ENCODE measurements at regions not wholly inside any gene's neighbourhood (a gene's known extent, or its start where the extent isn't known, plus 50 kb on each side); places are given as distances from the start of the nearest gene placed in this dataset.

DNA sequence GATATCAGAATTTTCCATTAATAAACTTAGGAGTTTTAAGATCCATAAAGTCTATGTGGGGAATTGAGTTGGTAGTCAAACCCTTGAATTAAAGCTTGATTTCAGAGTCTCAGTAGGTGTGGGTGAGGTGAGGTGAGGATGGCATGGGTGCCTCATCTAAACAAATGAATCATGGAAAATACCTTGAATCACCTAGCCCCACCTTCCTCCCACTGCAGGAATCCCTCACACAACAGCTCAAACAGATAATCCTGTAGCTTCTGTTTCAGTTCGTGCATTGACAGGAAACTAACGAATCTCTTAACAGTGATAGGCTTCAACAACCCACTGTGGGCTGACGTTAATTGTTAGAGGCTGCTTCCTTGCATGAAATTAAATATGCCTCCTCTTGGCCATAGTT lies 185.0 kb downstream of the SREK1 start:
- H3K27ac ChIP-seq, result no peak overlapping the region
- peak; percentile 78 for DNase-seq (ENCODE audit: low spot score)
- POLR2A ChIA-PET (ENCODE audit: low non-redundant PET), result no interaction called here
- CTCF ChIA-PET, result interaction anchor here (1.3 kb wide), 1 partner anchor 23 kb away, joined by 7 read pairs; no protein-coding TSS in a partner anchor
- TF ChIP-seq, protein P1, sequence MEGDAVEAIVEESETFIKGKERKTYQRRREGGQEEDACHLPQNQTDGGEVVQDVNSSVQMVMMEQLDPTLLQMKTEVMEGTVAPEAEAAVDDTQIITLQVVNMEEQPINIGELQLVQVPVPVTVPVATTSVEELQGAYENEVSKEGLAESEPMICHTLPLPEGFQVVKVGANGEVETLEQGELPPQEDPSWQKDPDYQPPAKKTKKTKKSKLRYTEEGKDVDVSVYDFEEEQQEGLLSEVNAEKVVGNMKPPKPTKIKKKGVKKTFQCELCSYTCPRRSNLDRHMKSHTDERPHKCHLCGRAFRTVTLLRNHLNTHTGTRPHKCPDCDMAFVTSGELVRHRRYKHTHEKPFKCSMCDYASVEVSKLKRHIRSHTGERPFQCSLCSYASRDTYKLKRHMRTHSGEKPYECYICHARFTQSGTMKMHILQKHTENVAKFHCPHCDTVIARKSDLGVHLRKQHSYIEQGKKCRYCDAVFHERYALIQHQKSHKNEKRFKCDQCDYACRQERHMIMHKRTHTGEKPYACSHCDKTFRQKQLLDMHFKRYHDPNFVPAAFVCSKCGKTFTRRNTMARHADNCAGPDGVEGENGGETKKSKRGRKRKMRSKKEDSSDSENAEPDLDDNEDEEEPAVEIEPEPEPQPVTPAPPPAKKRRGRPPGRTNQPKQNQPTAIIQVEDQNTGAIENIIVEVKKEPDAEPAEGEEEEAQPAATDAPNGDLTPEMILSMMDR (conservative IDR thresholded peaks at IDR 0.05; ENCODE audit: low read depth), result no peak

DNA sequence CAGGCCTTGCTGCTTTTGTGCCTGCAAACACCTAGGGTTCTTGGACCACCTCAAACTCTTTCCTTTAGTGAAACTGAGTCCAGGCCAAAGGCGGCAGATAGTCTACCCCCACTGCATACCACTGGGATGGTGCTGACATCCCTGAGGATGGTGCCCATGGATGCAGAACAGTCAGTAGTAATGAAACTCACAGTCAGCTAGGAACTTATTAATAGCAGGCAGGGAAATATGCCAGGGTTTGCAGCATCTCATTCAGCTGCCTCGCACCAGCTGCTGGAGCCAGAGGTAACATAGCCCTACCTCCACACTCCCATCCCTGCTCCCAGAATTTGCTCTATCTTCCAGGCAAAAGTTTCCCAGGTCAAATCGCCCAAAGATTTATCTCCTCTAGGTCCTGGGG lies 189.1 kb downstream of the SREK1 start:
- no peak for DNase-seq (ENCODE audit: low spot score)
- ChIA-PET CTCF (interaction anchor here (0.5 to 0.8 kb wide), 2 partner anchors 27 to 69 kb away, joined by 3 read pairs; no protein-coding TSS in a partner anchor), POLR2A (ENCODE audit: low non-redundant PET) (no interaction called here)
- TF ChIP-seq, protein P1 (conservative IDR thresholded peaks at IDR 0.05; ENCODE audit: low read depth), result no peak
- H3K27ac ChIP-seq, result no peak overlapping the region

DNA sequence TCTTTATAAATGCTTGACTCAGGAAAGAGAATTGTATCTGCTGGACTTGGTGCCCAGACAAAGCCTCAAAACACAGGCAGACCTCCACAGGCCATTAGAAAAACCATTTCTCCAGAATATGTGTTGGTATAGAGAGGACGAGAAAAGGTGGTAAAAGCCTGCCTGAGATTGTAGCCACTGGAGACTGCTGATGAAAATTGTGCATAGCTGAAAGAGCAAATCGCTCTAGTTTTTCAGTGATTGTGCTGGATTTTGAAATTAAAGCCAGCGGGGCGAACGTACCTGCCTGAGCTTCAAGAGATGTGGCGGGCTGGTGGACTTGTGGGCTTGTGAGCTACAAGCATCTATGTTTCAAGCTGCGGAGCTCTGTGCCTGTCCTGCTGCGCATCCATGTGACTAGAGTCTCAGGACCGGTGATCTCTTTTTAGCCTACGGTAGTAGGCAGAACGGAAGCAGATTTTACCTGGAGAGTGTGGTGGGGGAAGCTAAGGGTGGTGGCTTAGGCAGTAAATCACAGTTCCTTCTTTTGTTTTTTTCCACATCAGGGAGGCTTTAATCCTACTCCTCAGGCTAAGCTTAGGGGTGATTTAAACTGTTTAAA lies 193.6 kb downstream of the SREK1 start:
- no peak for DNase-seq (ENCODE audit: low spot score)
- POLR2A ChIA-PET (ENCODE audit: low non-redundant PET), result no interaction called here
- H3K27ac ChIP-seq, result no peak overlapping the region
- TF ChIP-seq, protein P1 (conservative IDR thresholded peaks at IDR 0.05; ENCODE audit: low read depth), result no peak
- CTCF ChIA-PET, result interaction anchor here (0.6 to 1.4 kb wide), 2 partner anchors 27 to 32 kb away, joined by 3 to 5 read pairs; no protein-coding TSS in a partner anchor

DNA sequence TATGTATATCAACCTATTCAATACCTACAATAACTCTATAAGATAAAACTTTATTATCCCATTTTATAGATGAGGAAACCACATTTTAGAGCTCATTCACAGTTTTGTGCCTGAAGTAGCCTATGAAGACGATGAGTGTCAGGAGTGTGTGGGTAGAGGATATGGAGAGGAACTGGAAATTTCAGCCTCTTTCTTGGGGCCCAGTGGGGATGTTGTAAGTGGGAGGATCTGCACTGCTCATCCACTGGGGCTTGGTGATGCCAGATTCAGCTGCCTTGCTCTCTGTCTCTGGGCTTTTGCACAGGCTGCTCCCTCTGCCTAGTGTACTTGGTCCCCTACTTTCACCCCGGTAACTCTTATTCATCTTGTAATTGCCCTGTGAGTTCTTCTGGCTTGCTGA lies 194.7 kb downstream of the SREK1 start:
- H3K27ac ChIP-seq, result no peak overlapping the region
- ChIA-PET POLR2A (ENCODE audit: low non-redundant PET) (no interaction called here), CTCF (interaction anchor here (1.4 kb wide), 1 partner anchor 33 kb away, joined by 5 read pairs; no protein-coding TSS in a partner anchor)
- TF ChIP-seq, protein P1 (conservative IDR thresholded peaks at IDR 0.05; ENCODE audit: low read depth), result no peak
- no peak for DNase-seq (ENCODE audit: low spot score)

DNA sequence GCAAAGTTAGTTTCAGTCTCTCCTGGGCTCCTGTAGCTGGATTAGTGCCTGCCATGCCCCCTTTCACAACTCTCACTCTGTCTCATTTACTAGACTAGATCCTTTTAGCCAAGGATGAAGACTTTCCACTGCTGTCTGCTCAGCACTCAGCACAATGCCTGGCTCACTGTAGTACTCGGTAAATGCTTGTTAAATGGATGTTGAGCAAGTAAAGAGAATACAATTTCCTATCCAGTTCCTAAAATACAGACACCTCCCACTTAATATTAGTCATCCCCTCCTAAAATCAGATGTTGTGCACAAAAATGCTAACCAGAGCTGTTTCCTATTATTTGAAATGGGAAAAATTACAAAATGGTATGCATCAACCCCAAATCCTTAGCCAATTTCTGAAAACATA lies 195.8 kb downstream of the SREK1 start:
- CTCF ChIA-PET, result no interaction called here
- no peak for DNase-seq (ENCODE audit: low spot score)
- TF ChIP-seq, protein P1 (conservative IDR thresholded peaks at IDR 0.05; ENCODE audit: low read depth), result no peak
- POLR2A ChIA-PET (ENCODE audit: low non-redundant PET), result no interaction called here
- no peak overlapping the region for H3K27ac ChIP-seq

DNA sequence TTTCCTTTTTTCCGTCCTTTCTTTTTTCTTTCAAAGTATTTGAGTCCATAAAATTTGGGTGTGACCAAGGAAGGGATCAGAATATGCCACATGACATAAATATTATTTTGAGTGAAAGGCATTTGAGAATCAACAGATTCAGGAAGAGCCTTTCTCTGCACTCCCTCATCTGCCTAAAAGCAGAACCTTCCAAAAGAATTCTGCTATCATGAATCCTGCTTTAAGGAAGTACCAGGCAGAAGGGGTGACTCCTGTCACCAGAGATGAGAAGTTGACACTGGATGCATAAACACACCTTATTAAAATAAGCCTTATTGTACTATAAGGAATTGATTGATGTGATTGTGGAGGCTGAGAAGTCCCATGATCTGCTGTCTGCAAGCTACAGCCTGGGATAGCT lies 196.7 kb downstream of the SREK1 start:
- ChIA-PET POLR2A (ENCODE audit: low non-redundant PET) (no interaction called here), CTCF (no interaction called here)
- DNase-seq (ENCODE audit: low spot score), result no peak
- no peak overlapping the region for H3K27ac ChIP-seq
- TF ChIP-seq, protein P1 (conservative IDR thresholded peaks at IDR 0.05; ENCODE audit: low read depth), result no peak

Data from RWPE1 (cell line).